ENCODE measurements at regions not wholly inside any gene's neighbourhood (a gene's known extent, or its start where the extent isn't known, plus 50 kb on each side); places are given as distances from the start of the nearest gene placed in this dataset.

DNA sequence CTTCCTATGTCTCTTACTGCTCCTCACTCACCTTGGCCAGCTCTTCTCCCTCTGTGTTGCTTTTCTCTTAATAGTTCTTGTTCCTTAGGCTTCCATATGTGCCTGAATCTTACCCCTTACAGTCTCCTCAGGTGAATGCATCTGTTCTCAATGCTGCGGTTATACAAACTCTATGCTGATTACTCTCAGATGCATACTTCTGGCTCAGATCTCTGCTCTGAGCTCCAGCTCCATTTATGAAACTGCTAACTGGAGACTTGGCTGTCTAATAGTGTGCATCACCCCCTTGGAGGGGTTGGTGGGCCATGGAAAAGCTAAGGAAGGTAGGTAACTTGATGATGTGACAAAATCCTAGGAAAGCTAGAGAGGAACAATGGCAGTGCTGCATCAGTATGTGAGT lies 422.5 kb downstream of the TMEM135 start (continued):
- TF ChIP-seq, protein P1, sequence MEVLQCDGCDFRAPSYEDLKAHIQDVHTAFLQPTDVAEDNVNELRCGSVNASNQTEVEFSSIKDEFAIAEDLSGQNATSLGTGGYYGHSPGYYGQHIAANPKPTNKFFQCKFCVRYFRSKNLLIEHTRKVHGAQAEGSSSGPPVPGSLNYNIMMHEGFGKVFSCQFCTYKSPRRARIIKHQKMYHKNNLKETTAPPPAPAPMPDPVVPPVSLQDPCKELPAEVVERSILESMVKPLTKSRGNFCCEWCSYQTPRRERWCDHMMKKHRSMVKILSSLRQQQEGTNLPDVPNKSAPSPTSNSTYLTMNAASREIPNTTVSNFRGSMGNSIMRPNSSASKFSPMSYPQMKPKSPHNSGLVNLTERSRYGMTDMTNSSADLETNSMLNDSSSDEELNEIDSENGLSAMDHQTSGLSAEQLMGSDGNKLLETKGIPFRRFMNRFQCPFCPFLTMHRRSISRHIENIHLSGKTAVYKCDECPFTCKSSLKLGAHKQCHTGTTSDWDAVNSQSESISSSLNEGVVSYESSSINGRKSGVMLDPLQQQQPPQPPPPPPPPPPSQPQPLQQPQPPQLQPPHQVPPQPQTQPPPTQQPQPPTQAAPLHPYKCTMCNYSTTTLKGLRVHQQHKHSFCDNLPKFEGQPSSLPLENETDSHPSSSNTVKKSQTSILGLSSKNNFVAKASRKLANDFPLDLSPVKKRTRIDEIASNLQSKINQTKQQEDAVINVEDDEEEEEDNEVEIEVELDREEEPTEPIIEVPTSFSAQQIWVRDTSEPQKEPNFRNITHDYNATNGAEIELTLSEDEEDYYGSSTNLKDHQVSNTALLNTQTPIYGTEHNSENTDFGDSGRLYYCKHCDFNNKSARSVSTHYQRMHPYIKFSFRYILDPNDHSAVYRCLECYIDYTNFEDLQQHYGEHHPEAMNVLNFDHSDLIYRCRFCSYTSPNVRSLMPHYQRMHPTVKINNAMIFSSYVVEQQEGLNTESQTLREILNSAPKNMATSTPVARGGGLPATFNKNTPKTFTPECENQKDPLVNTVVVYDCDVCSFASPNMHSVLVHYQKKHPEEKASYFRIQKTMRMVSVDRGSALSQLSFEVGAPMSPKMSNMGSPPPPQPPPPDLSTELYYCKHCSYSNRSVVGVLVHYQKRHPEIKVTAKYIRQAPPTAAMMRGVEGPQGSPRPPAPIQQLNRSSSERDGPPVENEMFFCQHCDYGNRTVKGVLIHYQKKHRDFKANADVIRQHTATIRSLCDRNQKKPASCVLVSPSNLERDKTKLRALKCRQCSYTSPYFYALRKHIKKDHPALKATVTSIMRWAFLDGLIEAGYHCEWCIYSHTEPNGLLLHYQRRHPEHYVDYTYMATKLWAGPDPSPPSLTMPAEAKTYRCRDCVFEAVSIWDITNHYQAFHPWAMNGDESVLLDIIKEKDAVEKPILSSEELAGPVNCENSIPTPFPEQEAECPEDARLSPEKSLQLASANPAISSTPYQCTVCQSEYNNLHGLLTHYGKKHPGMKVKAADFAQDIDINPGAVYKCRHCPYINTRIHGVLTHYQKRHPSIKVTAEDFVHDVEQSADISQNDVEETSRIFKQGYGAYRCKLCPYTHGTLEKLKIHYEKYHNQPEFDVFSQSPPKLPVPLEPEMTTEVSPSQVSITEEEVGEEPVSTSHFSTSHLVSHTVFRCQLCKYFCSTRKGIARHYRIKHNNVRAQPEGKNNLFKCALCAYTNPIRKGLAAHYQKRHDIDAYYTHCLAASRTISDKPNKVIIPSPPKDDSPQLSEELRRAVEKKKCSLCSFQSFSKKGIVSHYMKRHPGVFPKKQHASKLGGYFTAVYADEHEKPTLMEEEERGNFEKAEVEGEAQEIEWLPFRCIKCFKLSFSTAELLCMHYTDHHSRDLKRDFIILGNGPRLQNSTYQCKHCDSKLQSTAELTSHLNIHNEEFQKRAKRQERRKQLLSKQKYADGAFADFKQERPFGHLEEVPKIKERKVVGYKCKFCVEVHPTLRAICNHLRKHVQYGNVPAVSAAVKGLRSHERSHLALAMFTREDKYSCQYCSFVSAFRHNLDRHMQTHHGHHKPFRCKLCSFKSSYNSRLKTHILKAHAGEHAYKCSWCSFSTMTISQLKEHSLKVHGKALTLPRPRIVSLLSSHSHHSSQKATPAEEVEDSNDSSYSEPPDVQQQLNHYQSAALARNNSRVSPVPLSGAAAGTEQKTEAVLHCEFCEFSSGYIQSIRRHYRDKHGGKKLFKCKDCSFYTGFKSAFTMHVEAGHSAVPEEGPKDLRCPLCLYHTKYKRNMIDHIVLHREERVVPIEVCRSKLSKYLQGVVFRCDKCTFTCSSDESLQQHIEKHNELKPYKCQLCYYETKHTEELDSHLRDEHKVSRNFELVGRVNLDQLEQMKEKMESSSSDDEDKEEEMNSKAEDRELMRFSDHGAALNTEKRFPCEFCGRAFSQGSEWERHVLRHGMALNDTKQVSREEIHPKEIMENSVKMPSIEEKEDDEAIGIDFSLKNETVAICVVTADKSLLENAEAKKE (CRISPR knock-in tag; IDR thresholded peaks at IDR 0.05): no peak
- TF ChIP-seq JUNB (IDR thresholded peaks at IDR 0.05; ENCODE audit: unreplicated experiment) (no peak), EZH2phosphoT487 (IDR thresholded peaks at IDR 0.05; ENCODE audit: unreplicated experiment) (no peak), ZNF331 (CRISPR knock-in tag; IDR thresholded peaks at IDR 0.05; ENCODE audit: low read depth) (no peak), CREB1 (CRISPR knock-in tag; IDR thresholded peaks at IDR 0.05; ENCODE audit: low read depth) (no peak), POLR2AphosphoS5 (IDR thresholded peaks at IDR 0.05; ENCODE audit: low read depth) (no peak)

DNA sequence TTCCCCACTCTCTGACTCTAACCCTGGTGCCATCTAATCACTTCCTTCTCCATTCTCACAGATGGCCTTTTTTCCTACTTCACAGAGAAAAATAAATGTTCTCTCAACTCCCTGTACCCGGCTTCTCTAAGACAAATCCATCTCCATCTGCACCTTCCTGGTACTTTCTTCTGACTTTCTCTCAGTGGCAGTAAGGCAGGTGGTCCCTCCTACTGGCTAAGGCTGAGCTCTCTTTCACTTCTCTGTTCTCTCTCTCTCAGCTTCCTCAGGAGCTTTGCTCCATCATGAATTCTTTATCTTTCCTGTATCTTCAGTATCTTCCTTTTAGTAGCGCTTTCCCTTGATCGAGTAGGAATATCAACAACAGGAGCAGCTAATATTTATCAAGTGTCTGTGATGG lies 421.6 kb downstream of the TMEM135 start:
- no peaks in the 10 kb centered on the region for H3K4me1 ChIP-seq (ENCODE audit: insufficient read depth)
- no peak overlapping the region for H3K4me2 ChIP-seq
- no peaks in the 10 kb centered on the region for H3K27me3 Mint-ChIP-seq (ENCODE audit: insufficient read depth, low read depth, poor library complexity)
- H3K27me3 ChIP-seq (ENCODE audit: insufficient read depth): no peaks in the 10 kb centered on the region
- no peak overlapping the region for H3K27ac ChIP-seq (ENCODE audit: low read depth)
- H4K20me1 ChIP-seq (replicated peaks; ENCODE audit: insufficient read depth): no peaks in the 10 kb centered on the region
- H3K4me3 ChIP-seq: no peak overlapping the region
- H3K36me3 ChIP-seq (ENCODE audit: insufficient read depth): no peaks in the 10 kb centered on the region
- H3K4me1 Mint-ChIP-seq: no peaks in the 10 kb centered on the region
- no peaks in the 10 kb centered on the region for H3K9me2 ChIP-seq (ENCODE audit: insufficient read depth)
- no peaks in the 10 kb centered on the region for H3K79me2 ChIP-seq (replicated peaks; ENCODE audit: insufficient read depth)
- peaks cover 3% of the 10 kb centered on the region; the same call in 1 of the 3 replicates for H3K9me3 Mint-ChIP-seq
- H3K27ac Mint-ChIP-seq: no peak overlapping the region
- ATAC-seq (no peak), DNase-seq (ENCODE audit: low spot score) (no peak)
- no peak overlapping the region for H3K4me3 Mint-ChIP-seq
- H2AFZ ChIP-seq: no peak overlapping the region
- H3K36me3 Mint-ChIP-seq (ENCODE audit: low read depth): no peaks in the 10 kb centered on the region
- no peaks in the 10 kb centered on the region for H3F3A ChIP-seq (replicated peaks; ENCODE audit: low read depth)
- TF ChIP-seq ZNF114 (CRISPR knock-in tag; IDR thresholded peaks at IDR 0.05) (no peak), EZH2phosphoT487 (IDR thresholded peaks at IDR 0.05; ENCODE audit: unreplicated experiment) (no peak), POLR2AphosphoS5 (IDR thresholded peaks at IDR 0.05; ENCODE audit: low read depth) (no peak), JUNB (IDR thresholded peaks at IDR 0.05; ENCODE audit: unreplicated experiment) (no peak), STAT1 (IDR thresholded peaks at IDR 0.05; ENCODE audit: unreplicated experiment) (no peak), NANOG (IDR thresholded peaks at IDR 0.05; ENCODE audit: borderline replicate concordance) (no peak), EZH2 (IDR thresholded peaks at IDR 0.05; ENCODE audit: low read depth, unreplicated experiment) (no peak), ZNF331 (CRISPR knock-in tag; IDR thresholded peaks at IDR 0.05; ENCODE audit: low read depth) (no peak), CREB1 (CRISPR knock-in tag; IDR thresholded peaks at IDR 0.05; ENCODE audit: low read depth) (no peak)
- TF ChIP-seq, protein P2, sequence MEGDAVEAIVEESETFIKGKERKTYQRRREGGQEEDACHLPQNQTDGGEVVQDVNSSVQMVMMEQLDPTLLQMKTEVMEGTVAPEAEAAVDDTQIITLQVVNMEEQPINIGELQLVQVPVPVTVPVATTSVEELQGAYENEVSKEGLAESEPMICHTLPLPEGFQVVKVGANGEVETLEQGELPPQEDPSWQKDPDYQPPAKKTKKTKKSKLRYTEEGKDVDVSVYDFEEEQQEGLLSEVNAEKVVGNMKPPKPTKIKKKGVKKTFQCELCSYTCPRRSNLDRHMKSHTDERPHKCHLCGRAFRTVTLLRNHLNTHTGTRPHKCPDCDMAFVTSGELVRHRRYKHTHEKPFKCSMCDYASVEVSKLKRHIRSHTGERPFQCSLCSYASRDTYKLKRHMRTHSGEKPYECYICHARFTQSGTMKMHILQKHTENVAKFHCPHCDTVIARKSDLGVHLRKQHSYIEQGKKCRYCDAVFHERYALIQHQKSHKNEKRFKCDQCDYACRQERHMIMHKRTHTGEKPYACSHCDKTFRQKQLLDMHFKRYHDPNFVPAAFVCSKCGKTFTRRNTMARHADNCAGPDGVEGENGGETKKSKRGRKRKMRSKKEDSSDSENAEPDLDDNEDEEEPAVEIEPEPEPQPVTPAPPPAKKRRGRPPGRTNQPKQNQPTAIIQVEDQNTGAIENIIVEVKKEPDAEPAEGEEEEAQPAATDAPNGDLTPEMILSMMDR (conservative IDR thresholded peaks at IDR 0.05; ENCODE audit: low read depth in 2 of 2): no peak
- TF ChIP-seq, protein P3, sequence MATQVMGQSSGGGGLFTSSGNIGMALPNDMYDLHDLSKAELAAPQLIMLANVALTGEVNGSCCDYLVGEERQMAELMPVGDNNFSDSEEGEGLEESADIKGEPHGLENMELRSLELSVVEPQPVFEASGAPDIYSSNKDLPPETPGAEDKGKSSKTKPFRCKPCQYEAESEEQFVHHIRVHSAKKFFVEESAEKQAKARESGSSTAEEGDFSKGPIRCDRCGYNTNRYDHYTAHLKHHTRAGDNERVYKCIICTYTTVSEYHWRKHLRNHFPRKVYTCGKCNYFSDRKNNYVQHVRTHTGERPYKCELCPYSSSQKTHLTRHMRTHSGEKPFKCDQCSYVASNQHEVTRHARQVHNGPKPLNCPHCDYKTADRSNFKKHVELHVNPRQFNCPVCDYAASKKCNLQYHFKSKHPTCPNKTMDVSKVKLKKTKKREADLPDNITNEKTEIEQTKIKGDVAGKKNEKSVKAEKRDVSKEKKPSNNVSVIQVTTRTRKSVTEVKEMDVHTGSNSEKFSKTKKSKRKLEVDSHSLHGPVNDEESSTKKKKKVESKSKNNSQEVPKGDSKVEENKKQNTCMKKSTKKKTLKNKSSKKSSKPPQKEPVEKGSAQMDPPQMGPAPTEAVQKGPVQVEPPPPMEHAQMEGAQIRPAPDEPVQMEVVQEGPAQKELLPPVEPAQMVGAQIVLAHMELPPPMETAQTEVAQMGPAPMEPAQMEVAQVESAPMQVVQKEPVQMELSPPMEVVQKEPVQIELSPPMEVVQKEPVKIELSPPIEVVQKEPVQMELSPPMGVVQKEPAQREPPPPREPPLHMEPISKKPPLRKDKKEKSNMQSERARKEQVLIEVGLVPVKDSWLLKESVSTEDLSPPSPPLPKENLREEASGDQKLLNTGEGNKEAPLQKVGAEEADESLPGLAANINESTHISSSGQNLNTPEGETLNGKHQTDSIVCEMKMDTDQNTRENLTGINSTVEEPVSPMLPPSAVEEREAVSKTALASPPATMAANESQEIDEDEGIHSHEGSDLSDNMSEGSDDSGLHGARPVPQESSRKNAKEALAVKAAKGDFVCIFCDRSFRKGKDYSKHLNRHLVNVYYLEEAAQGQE (IDR thresholded peaks at IDR 0.05; ENCODE audit: unreplicated experiment): no peak
- TF ChIP-seq, protein P4, sequence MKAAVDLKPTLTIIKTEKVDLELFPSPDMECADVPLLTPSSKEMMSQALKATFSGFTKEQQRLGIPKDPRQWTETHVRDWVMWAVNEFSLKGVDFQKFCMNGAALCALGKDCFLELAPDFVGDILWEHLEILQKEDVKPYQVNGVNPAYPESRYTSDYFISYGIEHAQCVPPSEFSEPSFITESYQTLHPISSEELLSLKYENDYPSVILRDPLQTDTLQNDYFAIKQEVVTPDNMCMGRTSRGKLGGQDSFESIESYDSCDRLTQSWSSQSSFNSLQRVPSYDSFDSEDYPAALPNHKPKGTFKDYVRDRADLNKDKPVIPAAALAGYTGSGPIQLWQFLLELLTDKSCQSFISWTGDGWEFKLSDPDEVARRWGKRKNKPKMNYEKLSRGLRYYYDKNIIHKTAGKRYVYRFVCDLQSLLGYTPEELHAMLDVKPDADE (IDR thresholded peaks at IDR 0.05): no peak

All from GM23338 (cell line).